HCT116 (cell line): ENCODE measurements at regions not wholly inside any gene's neighbourhood (a gene's known extent, or its start where the extent isn't known, plus 50 kb on each side); places are given as distances from the start of the nearest gene placed in this dataset.

Source experiments
- ATAC-seq: fragments of 200-7000 bp; cut with Tn5 transposase; 2 replicates; pipeline ENCODE4 v1.9.1; 2020; ENCODE audit warnings: mild to moderate bottlenecking, moderate library complexity
- BruUV-seq: library from RNA; stranded (reverse); fragments of 400-500 nt; replicated peaks from 2 replicates; lab custom pipeline; 2021; lab: Mats Ljungman, UMichigan
- CTCF ChIA-PET: fragments of 300-600 bp; sonication (Branson Sonifier 250); formaldehyde crosslinking; loops from one replicate; lab custom pipeline; 2021; ENCODE audit warnings: antibody characterized with exemption; lab: Charles Lee
- POLR2A ChIA-PET: fragments of 300-600, 350-600 bp; sonication (Branson Sonifier 250); formaldehyde crosslinking; loops from one replicate; lab custom pipeline; 2021; ENCODE audit warnings: antibody characterized with exemption; lab: Charles Lee
- RAD21 ChIA-PET, 2 experiments: fragments of 300-600 bp; sonication (Branson Sonifier 250); formaldehyde crosslinking; loops; one replicate each; lab custom pipeline; 2023; ENCODE audit warnings: low total read pairs in 2 of 2; ENCODE audit not compliant: uncharacterized antibody in 2 of 2, unreplicated experiment in 2 of 2, low non-redundant PET in 1 of 2; lab: Charles Lee
- DNase-seq: peaks from one replicate; pipeline ENCODE4 v3.0.0-alpha.2; 2010; ENCODE audit warnings: low read depth, low spot score
- H2AFZ ChIP-seq: fragments of 200-600 bp; shearing (Covaris generic), sonication (generic); 2 replicates; pipeline ENCODE4 v1.6.1; 2017; ENCODE audit warnings: low read depth, mixed run types, mixed read lengths, antibody characterized with exemption, low read length; ENCODE audit not compliant: poor library complexity, severe bottlenecking
- H3K27ac ChIP-seq: 2 replicates; pipeline ENCODE4 v1.5.1; 2012; ENCODE audit warnings: low read depth, low read length
- H3K27me3 ChIP-seq: fragments of 200-600 bp; sonication (generic); 2 replicates; pipeline ENCODE4 v1.6.1; 2016; ENCODE audit warnings: mixed run types, low read length, mixed read lengths; ENCODE audit not compliant: insufficient read depth
- H3K36me3 ChIP-seq, 2 experiments: fragments of 200-500 bp in 1 of 2; fragments of 200-600 bp in 1 of 2; sonication (Bioruptor generic) in 1 of 2; sonication (generic) in 1 of 2; 2 replicates each; pipeline versions ENCODE4 v1.5.1 to v1.6.1; 2014 to 2016; ENCODE audit warnings: low read length in 2 of 2, inconsistent platforms in 1 of 2, mixed read lengths in 1 of 2, mixed run types in 1 of 2; ENCODE audit not compliant: insufficient read depth in 2 of 2, control insufficient read depth in 1 of 2
- H3K4me1 ChIP-seq, 2 experiments: fragments of 200-600 bp in 1 of 2; sonication (generic) in 1 of 2; 2 replicates each; pipeline versions ENCODE4 v1.5.1 to v1.6.1; 2012 to 2017; ENCODE audit warnings: low read length in 2 of 2, inconsistent platforms in 1 of 2, mild to moderate bottlenecking in 1 of 2, mixed read lengths in 1 of 2, mixed run types in 1 of 2, moderate library complexity in 1 of 2; ENCODE audit not compliant: insufficient read depth in 2 of 2, control insufficient read depth in 1 of 2
- H3K4me2 ChIP-seq: fragments of 200-600 bp; sonication (generic); 2 replicates; pipeline ENCODE4 v1.6.1; 2017; ENCODE audit warnings: mixed run types, low read length, mixed read lengths
- H3K4me3 ChIP-seq, 2 experiments: fragments of 200-600 bp in 1 of 2; sonication (generic) in 1 of 2; replicated peaks in 1 of 2; 2 replicates each; pipeline ENCODE4 v1.5.1; 2011 to 2016; ENCODE audit warnings: low read length in 2 of 2, control low read depth in 1 of 2, low read depth in 1 of 2, mild to moderate bottlenecking in 1 of 2, mixed read lengths in 1 of 2, mixed run types in 1 of 2
- H3K79me2 ChIP-seq: fragments of 200-600 bp; sonication (generic); 2 replicates; pipeline ENCODE4 v1.6.1; 2017; ENCODE audit warnings: mild to moderate bottlenecking, mixed run types, low read length, moderate library complexity, mixed read lengths; ENCODE audit not compliant: insufficient read depth
- H3K9ac ChIP-seq: fragments of 200-600 bp; sonication (generic); 2 replicates; pipeline ENCODE4 v1.6.1; 2016; ENCODE audit warnings: low read length, mixed read lengths
- H3K9me2 ChIP-seq: fragments of 200-600 bp; sonication (generic), shearing (Covaris generic); 2 replicates; pipeline ENCODE4 v1.6.1; 2017; ENCODE audit warnings: mixed run types, mild to moderate bottlenecking, moderate library complexity; ENCODE audit not compliant: insufficient read depth
- H3K9me3 ChIP-seq, 2 experiments: fragments of 200-500 bp in 1 of 2; fragments of 200-600 bp in 1 of 2; sonication (Bioruptor generic) in 1 of 2; sonication (generic) in 1 of 2; 2 replicates each; pipeline ENCODE4 v1.6.1; 2014 to 2017; ENCODE audit warnings: low read length in 2 of 2, mixed read lengths in 2 of 2, inconsistent platforms in 1 of 2, low read depth in 1 of 2, mild to moderate bottlenecking in 1 of 2, mixed run types in 1 of 2, moderate library complexity in 1 of 2; ENCODE audit not compliant: control insufficient read depth in 1 of 2, insufficient read depth in 1 of 2
- H4K20me1 ChIP-seq: fragments of 200-600 bp; sonication (generic), shearing (Covaris generic); 2 replicates; pipeline ENCODE4 v1.6.1; 2017; ENCODE audit warnings: mixed run types, mild to moderate bottlenecking, moderate library complexity; ENCODE audit not compliant: insufficient read depth
- CBX3 ChIP-seq: IDR thresholded peaks from 2 replicates; pipeline ENCODE4 v1.6.1; 2012; ENCODE audit warnings: low read depth
- EGR1 ChIP-seq: IDR thresholded peaks from 2 replicates; pipeline ENCODE4 v1.6.1; 2012; ENCODE audit warnings: low read depth
- ELF1 ChIP-seq: IDR thresholded peaks from 2 replicates; pipeline ENCODE4 v1.6.1; 2012; ENCODE audit warnings: low read depth, borderline replicate concordance
- EZH2 ChIP-seq: fragments of 200-600 bp; sonication (generic); IDR thresholded peaks from 2 replicates; pipeline ENCODE4 v1.6.1; 2017; ENCODE audit warnings: antibody characterized with exemption, mixed run types
- EZH2phosphoT487 ChIP-seq: fragments of 200-600 bp; IDR thresholded peaks from 2 replicates; pipeline ENCODE4 v1.6.1; 2018; ENCODE audit warnings: antibody characterized with exemption, borderline replicate concordance
- POLR2A ChIP-seq: IDR thresholded peaks from 2 replicates; pipeline ENCODE4 v1.7.0; 2011; ENCODE audit warnings: borderline replicate concordance; ENCODE audit not compliant: insufficient read depth, insufficient read length; ENCODE audit errors: extremely low read depth
- POLR2AphosphoS5 ChIP-seq: IDR thresholded peaks from 2 replicates; pipeline ENCODE4 v1.6.1; 2011; ENCODE audit warnings: mild to moderate bottlenecking, low read depth, low read length, moderate library complexity
- RAD21 ChIP-seq: IDR thresholded peaks from 2 replicates; pipeline ENCODE4 v1.6.1; 2012; ENCODE audit warnings: low read depth, mild to moderate bottlenecking
- SIN3A ChIP-seq: IDR thresholded peaks from 2 replicates; pipeline ENCODE4 v1.6.1; 2012; ENCODE audit warnings: low read depth
- SP1 ChIP-seq: IDR thresholded peaks from 2 replicates; pipeline ENCODE4 v1.6.1; 2012; ENCODE audit warnings: low read depth
- TCF7L2 ChIP-seq: IDR thresholded peaks from 2 replicates; pipeline ENCODE4 v1.7.0; 2011; ENCODE audit warnings: borderline replicate concordance, inconsistent platforms; ENCODE audit not compliant: insufficient read depth, insufficient read length; ENCODE audit errors: extremely low read depth
- ZFX ChIP-seq: fragments of 450-650 bp; IDR thresholded peaks from 2 replicates; pipeline ENCODE4 v1.6.1; 2017
- intact Hi-C: fragments of 100-400 bp; cut with micrococcal nuclease; formaldehyde crosslinking; loops from 2 replicates; pipeline ENCODE4 v1.10.0; 2022
- TF ChIP-seq, protein P1 (sequence below): IDR thresholded peaks from 2 replicates; pipeline ENCODE4 v1.6.1; 2012; ENCODE audit warnings: low read depth
- TF ChIP-seq, protein P2 (sequence below): IDR thresholded peaks from 2 replicates; pipeline ENCODE4 v1.6.1; 2012
- TF ChIP-seq, protein P3 (sequence below), 3 experiments: fragments of 200-600 bp in 1 of 3; sonication (generic) in 1 of 3; IDR thresholded peaks in 2 of 3; conservative IDR thresholded peaks in 1 of 3; 2 replicates each; pipeline ENCODE4 v1.5.1; 2012 to 2017; ENCODE audit warnings: low read depth in 2 of 3, low read length in 2 of 3, antibody characterized with exemption in 1 of 3, borderline replicate concordance in 1 of 3, control low read depth in 1 of 3, mild to moderate bottlenecking in 1 of 3, mixed read lengths in 1 of 3, mixed run types in 1 of 3, moderate library complexity in 1 of 3; ENCODE audit not compliant: insufficient read depth in 1 of 3

DNA sequence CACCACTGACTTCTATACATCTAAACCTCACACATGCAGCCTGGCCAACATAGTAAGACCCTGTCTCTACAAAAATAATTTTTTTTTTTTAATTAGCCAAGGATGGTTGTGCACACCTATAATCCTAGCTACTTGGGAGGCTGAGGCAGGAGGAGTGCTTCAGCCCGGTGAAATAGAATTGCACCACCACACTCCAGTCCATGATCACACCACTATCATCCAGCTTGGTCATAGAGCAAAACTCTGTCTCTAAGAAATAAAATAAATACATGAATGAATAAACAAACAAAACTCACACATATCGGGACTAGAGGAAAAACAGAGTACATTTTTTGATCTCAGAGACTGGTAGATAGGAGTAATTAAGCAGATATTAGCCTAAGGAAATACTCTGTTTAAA is 66.6 kb upstream of the PDE5A start:
- Histone ChIP-seq H4K20me1 (no peaks in the 10 kb centered on the region), H3K27ac (no peak overlapping the region), H2AFZ (no peak overlapping the region), H3K9me2 (no peaks in the 10 kb centered on the region), H3K4me3 (no peak overlapping the region), H3K4me2 (no peak overlapping the region), H3K4me1 (no peaks in the 10 kb centered on the region), H3K9ac (no peak overlapping the region), H3K27me3 (no peaks in the 10 kb centered on the region), H3K79me2 (no peaks in the 10 kb centered on the region), H3K36me3 (no peaks in the 10 kb centered on the region), H3K9me3 (0 out of 4 replicates have a peak, but pooled peaks cover 0 to 3% of the 10 kb centered on the region in 2 experiments)
- no peak for ATAC-seq
- no peak for DNase-seq
- ChIA-PET CTCF (no interaction called here), RAD21 (no interaction called here), POLR2A (no interaction called here)
- BruUV-seq, result no TSS peak
- intact Hi-C loops, result no loop called here
- TF ChIP-seq SIN3A (no peak), ZFX (no peak), ELF1 (no peak), POLR2AphosphoS5 (no peak), RAD21 (no peak), CBX3 (no peak), EZH2 (no peak), SP1 (no peak), TCF7L2 (no peak), POLR2A (no peak), EZH2phosphoT487 (no peak), EGR1 (no peak)
- TF ChIP-seq, protein P1, sequence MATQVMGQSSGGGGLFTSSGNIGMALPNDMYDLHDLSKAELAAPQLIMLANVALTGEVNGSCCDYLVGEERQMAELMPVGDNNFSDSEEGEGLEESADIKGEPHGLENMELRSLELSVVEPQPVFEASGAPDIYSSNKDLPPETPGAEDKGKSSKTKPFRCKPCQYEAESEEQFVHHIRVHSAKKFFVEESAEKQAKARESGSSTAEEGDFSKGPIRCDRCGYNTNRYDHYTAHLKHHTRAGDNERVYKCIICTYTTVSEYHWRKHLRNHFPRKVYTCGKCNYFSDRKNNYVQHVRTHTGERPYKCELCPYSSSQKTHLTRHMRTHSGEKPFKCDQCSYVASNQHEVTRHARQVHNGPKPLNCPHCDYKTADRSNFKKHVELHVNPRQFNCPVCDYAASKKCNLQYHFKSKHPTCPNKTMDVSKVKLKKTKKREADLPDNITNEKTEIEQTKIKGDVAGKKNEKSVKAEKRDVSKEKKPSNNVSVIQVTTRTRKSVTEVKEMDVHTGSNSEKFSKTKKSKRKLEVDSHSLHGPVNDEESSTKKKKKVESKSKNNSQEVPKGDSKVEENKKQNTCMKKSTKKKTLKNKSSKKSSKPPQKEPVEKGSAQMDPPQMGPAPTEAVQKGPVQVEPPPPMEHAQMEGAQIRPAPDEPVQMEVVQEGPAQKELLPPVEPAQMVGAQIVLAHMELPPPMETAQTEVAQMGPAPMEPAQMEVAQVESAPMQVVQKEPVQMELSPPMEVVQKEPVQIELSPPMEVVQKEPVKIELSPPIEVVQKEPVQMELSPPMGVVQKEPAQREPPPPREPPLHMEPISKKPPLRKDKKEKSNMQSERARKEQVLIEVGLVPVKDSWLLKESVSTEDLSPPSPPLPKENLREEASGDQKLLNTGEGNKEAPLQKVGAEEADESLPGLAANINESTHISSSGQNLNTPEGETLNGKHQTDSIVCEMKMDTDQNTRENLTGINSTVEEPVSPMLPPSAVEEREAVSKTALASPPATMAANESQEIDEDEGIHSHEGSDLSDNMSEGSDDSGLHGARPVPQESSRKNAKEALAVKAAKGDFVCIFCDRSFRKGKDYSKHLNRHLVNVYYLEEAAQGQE, result no peak
- TF ChIP-seq, protein P2, sequence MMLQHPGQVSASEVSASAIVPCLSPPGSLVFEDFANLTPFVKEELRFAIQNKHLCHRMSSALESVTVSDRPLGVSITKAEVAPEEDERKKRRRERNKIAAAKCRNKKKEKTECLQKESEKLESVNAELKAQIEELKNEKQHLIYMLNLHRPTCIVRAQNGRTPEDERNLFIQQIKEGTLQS, result no peak
- TF ChIP-seq, protein P3, sequence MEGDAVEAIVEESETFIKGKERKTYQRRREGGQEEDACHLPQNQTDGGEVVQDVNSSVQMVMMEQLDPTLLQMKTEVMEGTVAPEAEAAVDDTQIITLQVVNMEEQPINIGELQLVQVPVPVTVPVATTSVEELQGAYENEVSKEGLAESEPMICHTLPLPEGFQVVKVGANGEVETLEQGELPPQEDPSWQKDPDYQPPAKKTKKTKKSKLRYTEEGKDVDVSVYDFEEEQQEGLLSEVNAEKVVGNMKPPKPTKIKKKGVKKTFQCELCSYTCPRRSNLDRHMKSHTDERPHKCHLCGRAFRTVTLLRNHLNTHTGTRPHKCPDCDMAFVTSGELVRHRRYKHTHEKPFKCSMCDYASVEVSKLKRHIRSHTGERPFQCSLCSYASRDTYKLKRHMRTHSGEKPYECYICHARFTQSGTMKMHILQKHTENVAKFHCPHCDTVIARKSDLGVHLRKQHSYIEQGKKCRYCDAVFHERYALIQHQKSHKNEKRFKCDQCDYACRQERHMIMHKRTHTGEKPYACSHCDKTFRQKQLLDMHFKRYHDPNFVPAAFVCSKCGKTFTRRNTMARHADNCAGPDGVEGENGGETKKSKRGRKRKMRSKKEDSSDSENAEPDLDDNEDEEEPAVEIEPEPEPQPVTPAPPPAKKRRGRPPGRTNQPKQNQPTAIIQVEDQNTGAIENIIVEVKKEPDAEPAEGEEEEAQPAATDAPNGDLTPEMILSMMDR (IDR thresholded peaks at IDR 0.05 in 2 of 3, conservative IDR thresholded peaks at IDR 0.05 in 1 of 3; ENCODE audit: borderline replicate concordance in 1 of 3, insufficient read depth in 1 of 3, low read depth in 2 of 3, low read length in 2 of 3), result no peak
